K562 (cell line): ENCODE measurements at regions not wholly inside any gene's neighbourhood (a gene's known extent, or its start where the extent isn't known, plus 50 kb on each side); places are given as distances from the start of the nearest gene placed in this dataset.

ENCODE experiments used
- ATAC-seq: fragments of 200-7000 bp; cut with Tn5 transposase; 3 replicates; pipeline ENCODE4 v1.9.1; 2020; ENCODE audit warnings: moderate library complexity
- BruUV-seq: library from RNA; stranded (reverse); fragments of 400-500 nt; replicated peaks from 2 replicates; lab custom pipeline; 2021; lab: Mats Ljungman, UMichigan
- CTCF ChIA-PET: fragments of 300-600 bp; formaldehyde crosslinking; extraction: SDS; loops from one replicate; lab custom pipeline; 2021; ENCODE audit warnings: low intra/inter-chr PET ratio; lab: Yijun Ruan, JAX
- POLR2A ChIA-PET: fragments of 300-600, 350-650 bp; sonication (Branson Sonifier 250); formaldehyde crosslinking; extraction: SDS; loops from one replicate; lab custom pipeline; 2021; ENCODE audit warnings: antibody characterized with exemption, inconsistent platforms; lab: Yijun Ruan, JAX
- DNase-seq, 4 experiments: peaks; one replicate each; pipeline versions ENCODE4 v3.0.0 to v3.0.0-alpha.2; 2011 to 2018; ENCODE audit warnings: low spot score in 3 of 4, mixed read lengths in 3 of 4; ENCODE audit errors: extremely low read depth in 1 of 4
- FAIRE-seq: peaks from 2 replicates; lab custom pipeline; 2011; peaks lifted over from hg19 to GRCh38; lab: Jason Lieb, UNC
- H2AFZ ChIP-seq: 2 replicates; pipeline ENCODE4 v1.6.0; 2011; ENCODE audit warnings: low read depth, low read length, control low read depth, inconsistent platforms
- H3K27ac ChIP-seq: fragments of 200-600 bp; 3 replicates; pipeline ENCODE4 v1.8.0; 2011; ENCODE audit warnings: low read depth, mild to moderate bottlenecking, control low read depth, inconsistent platforms, low read length, moderate library complexity, mixed read lengths; ENCODE audit errors: extremely low read depth
- H3K27me3 ChIP-seq, 2 experiments: fragments of 300-600 bp in 1 of 2; 2 replicates in 1 of 2; 3 replicates in 1 of 2; pipeline versions ENCODE4 v1.6.0 to v1.8.0; 2011; ENCODE audit warnings: inconsistent platforms in 2 of 2, low read length in 2 of 2, mild to moderate bottlenecking in 1 of 2, mixed read lengths in 1 of 2, moderate library complexity in 1 of 2; ENCODE audit not compliant: control insufficient read depth in 2 of 2, insufficient read depth in 2 of 2
- H3K36me3 ChIP-seq: fragments of 300-600 bp; 3 replicates; pipeline ENCODE4 v1.8.0; 2011; ENCODE audit warnings: mild to moderate bottlenecking, low read length, inconsistent platforms; ENCODE audit not compliant: control insufficient read depth, insufficient read depth
- H3K4me1 ChIP-seq, 2 experiments: fragments of 200-600 bp in 1 of 2; replicated peaks in 1 of 2; 2 replicates in 1 of 2; 3 replicates in 1 of 2; pipeline versions ENCODE4 v1.5.1 to v1.8.0; 2011; ENCODE audit warnings: inconsistent platforms in 2 of 2, low read length in 2 of 2, mild to moderate bottlenecking in 1 of 2, mixed read lengths in 1 of 2, moderate library complexity in 1 of 2; ENCODE audit not compliant: control insufficient read depth in 2 of 2, insufficient read depth in 2 of 2
- H3K4me2 ChIP-seq: 2 replicates; pipeline ENCODE4 v1.6.1; 2011; ENCODE audit warnings: low read length, control low read depth, inconsistent platforms, mixed read lengths; ENCODE audit not compliant: insufficient read depth
- H3K4me3 ChIP-seq: fragments of 200-600 bp; sonication (generic), shearing (Covaris generic); 2 replicates; pipeline ENCODE4 v1.5.1; 2016; ENCODE audit warnings: control low read depth, inconsistent platforms
- H3K79me2 ChIP-seq: fragments of 200-600 bp; 3 replicates; pipeline ENCODE4 v1.8.0; 2011; ENCODE audit warnings: low read length, inconsistent platforms; ENCODE audit not compliant: control insufficient read depth, insufficient read depth
- H3K9ac ChIP-seq, 2 experiments: 2 replicates each; pipeline versions ENCODE4 v1.6.0 to v1.6.1; 2011; ENCODE audit warnings: low read depth in 2 of 2, low read length in 2 of 2, control low read depth in 1 of 2, inconsistent platforms in 1 of 2, mild to moderate bottlenecking in 1 of 2, mixed read lengths in 1 of 2; ENCODE audit not compliant: insufficient read depth in 1 of 2
- H3K9me1 ChIP-seq: one replicate; pipeline ENCODE4 v1.6.0; 2011; ENCODE audit warnings: inconsistent platforms, mild to moderate bottlenecking, low read length, moderate library complexity; ENCODE audit not compliant: control insufficient read depth, insufficient read depth
- H3K9me3 ChIP-seq: replicated peaks from 2 replicates; pipeline ENCODE4 v1.5.1; 2011; ENCODE audit warnings: low read depth, low read length, inconsistent platforms; ENCODE audit not compliant: control insufficient read depth, insufficient read depth
- H4K20me1 ChIP-seq: replicated peaks from 2 replicates; pipeline ENCODE4 v1.6.1; 2011; ENCODE audit warnings: low read length, inconsistent platforms, mixed read lengths; ENCODE audit not compliant: control insufficient read depth, insufficient read depth
- NCOA1 ChIP-seq: fragments of 450-650 bp; IDR thresholded peaks from 2 replicates; pipeline ENCODE4 v1.6.1; 2016; ENCODE audit warnings: low read depth
- NFIX ChIP-seq: fragments of 250-450 bp; sonication (Bioruptor Pico); IDR thresholded peaks from 2 replicates; pipeline ENCODE4 v1.4.0; 2020; ENCODE audit warnings: low read depth, mild to moderate bottlenecking, moderate library complexity
- TEAD2 ChIP-seq: fragments of 450-650 bp; IDR thresholded peaks from 2 replicates; pipeline ENCODE4 v1.6.1; 2016; ENCODE audit warnings: missing genetic modification characterization, control low read depth, missing compliant biosample characterization
- WGBS: fragments of 100-300 bp; shearing (Covaris generic); methylation state at CpG from one replicate; pipeline ENCODE4 v1.1.6; 2016; ENCODE audit warnings: low coverage, mixed read lengths; ENCODE audit not compliant: insufficient coverage; ENCODE audit errors: missing lambda C conversion rate; 5-methylcytosine and 5-hydroxymethylcytosine counted together
- in situ Hi-C: fragments of 300-500 bp; cut with MboI; formaldehyde crosslinking; loops from 4 replicates; pipeline ENCODE4 v1.15.0; 2018; ENCODE audit warnings: inconsistent platforms, mixed read lengths
- intact Hi-C: fragments of 100-400 bp; cut with micrococcal nuclease; formaldehyde crosslinking; loops from 2 replicates; pipeline ENCODE4 v1.14.2; 2022
- TF ChIP-seq, protein P1 (sequence below), 3 experiments: fragments of 200-800 bp in 1 of 3; fragments of 250-450 bp in 1 of 3; fragments of 450-650 bp in 1 of 3; sonication (Bioruptor Pico) in 1 of 3; sonication (Bioruptor generic) in 1 of 3; formaldehyde crosslinking in 1 of 3; IDR thresholded peaks; 2 replicates each; pipeline versions ENCODE4 v1.6.1 to v1.8.0; 2016 to 2022; ENCODE audit warnings: mild to moderate bottlenecking in 2 of 3, missing genetic modification characterization in 2 of 3, missing compliant biosample characterization in 1 of 3, moderate library complexity in 1 of 3

DNA sequence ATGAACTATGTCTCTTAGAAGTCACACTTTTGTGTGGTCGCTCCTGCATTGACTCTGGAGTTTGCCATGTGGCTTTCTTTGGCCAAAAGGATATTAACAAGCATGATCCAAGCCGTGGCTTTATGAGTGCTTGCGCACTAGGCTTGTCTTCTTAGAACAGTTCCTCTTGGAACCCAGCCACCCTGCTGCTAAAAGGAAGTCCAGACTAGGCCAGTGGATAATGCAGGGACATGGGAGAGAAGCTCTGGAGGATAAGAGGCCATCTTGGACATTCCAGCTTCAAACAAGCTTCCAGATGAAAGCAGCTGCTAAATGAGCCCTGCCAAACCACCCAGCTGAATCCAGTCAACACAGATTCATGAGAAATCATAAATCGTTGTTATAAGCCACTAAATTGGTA lies 346.4 kb downstream of the CDC5L start:
- Histone ChIP-seq H4K20me1 (peaks cover 12% of the 10 kb centered on the region; the same call in 1 of the 2 replicates), H3K27me3 (peaks cover 4 to 59% of the 10 kb centered on the region in 2 experiments; a peak in 4 of 5 replicates), H2AFZ (no peak overlapping the region), H3K4me1 (no peaks in the 10 kb centered on the region), H3K4me2 (no peak overlapping the region), H3K36me3 (no peaks in the 10 kb centered on the region), H3K4me3 (no peak overlapping the region), H3K79me2 (no peaks in the 10 kb centered on the region), H3K27ac (no peak overlapping the region), H3K9ac (no peak overlapping the region), H3K9me1 (no peaks in the 10 kb centered on the region), H3K9me3 (no peaks in the 10 kb centered on the region)
- ChIA-PET POLR2A (no interaction called here), CTCF (no interaction called here)
- FAIRE-seq (no peak), DNase-seq (no peak), ATAC-seq (no peak)
- TF ChIP-seq NFIX (CRISPR knock-in tag) (no peak), NCOA1 (no peak), TEAD2 (tag) (no peak)
- TF ChIP-seq, protein P1, sequence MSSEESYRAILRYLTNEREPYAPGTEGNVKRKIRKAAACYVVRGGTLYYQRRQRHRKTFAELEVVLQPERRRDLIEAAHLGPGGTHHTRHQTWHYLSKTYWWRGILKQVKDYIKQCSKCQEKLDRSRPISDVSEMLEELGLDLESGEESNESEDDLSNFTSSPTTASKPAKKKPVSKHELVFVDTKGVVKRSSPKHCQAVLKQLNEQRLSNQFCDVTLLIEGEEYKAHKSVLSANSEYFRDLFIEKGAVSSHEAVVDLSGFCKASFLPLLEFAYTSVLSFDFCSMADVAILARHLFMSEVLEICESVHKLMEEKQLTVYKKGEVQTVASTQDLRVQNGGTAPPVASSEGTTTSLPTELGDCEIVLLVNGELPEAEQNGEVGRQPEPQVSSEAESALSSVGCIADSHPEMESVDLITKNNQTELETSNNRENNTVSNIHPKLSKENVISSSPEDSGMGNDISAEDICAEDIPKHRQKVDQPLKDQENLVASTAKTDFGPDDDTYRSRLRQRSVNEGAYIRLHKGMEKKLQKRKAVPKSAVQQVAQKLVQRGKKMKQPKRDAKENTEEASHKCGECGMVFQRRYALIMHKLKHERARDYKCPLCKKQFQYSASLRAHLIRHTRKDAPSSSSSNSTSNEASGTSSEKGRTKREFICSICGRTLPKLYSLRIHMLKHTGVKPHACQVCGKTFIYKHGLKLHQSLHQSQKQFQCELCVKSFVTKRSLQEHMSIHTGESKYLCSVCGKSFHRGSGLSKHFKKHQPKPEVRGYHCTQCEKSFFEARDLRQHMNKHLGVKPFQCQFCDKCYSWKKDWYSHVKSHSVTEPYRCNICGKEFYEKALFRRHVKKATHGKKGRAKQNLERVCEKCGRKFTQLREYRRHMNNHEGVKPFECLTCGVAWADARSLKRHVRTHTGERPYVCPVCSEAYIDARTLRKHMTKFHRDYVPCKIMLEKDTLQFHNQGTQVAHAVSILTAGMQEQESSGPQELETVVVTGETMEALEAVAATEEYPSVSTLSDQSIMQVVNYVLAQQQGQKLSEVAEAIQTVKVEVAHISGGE (CRISPR knock-in tag; IDR thresholded peaks at IDR 0.05) = no peak
- in situ Hi-C loops (no loop called here), intact Hi-C loops (no loop called here)
- no TSS peak for BruUV-seq
- whole genome bisulfite sequencing = 0% methylated on average over 4 of the region's 4 CpGs
